ENCODE measurements at regions not wholly inside any gene's neighbourhood (a gene's known extent, or its start where the extent isn't known, plus 50 kb on each side); places are given as distances from the start of the nearest gene placed in this dataset.

DNA sequence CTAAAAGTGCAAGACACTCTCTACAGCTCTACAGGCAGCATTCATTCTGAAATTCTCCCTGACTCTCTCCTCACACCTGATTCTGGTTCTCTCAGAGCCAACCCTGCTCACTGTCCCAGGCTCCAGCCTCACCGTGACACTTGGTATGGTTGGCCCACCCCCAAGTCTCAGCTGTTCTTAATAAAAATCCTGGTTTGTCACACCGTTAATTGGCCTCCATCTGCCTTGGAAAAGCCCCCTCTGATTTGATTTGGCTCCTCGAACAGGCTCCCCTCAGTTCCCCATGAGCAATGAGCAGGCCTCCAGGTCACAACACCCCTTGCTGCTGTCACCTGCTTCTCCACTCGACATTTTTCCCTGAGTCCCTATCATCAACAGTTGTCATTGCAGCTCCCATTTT is 507.3 kb upstream of the AUTS2 start:
- H3K27ac ChIP-seq (ENCODE audit: low read length), result no peak overlapping the region
- no peak for TF ChIP-seq EZH2phosphoT487 (IDR thresholded peaks at IDR 0.05; ENCODE audit: low read depth)
- TF ChIP-seq, protein P1, sequence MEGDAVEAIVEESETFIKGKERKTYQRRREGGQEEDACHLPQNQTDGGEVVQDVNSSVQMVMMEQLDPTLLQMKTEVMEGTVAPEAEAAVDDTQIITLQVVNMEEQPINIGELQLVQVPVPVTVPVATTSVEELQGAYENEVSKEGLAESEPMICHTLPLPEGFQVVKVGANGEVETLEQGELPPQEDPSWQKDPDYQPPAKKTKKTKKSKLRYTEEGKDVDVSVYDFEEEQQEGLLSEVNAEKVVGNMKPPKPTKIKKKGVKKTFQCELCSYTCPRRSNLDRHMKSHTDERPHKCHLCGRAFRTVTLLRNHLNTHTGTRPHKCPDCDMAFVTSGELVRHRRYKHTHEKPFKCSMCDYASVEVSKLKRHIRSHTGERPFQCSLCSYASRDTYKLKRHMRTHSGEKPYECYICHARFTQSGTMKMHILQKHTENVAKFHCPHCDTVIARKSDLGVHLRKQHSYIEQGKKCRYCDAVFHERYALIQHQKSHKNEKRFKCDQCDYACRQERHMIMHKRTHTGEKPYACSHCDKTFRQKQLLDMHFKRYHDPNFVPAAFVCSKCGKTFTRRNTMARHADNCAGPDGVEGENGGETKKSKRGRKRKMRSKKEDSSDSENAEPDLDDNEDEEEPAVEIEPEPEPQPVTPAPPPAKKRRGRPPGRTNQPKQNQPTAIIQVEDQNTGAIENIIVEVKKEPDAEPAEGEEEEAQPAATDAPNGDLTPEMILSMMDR (IDR thresholded peaks at IDR 0.05; ENCODE audit: low read depth, low read length), result no peak
- no peak overlapping the region for H3K9ac ChIP-seq (ENCODE audit: low read length)
- no peak overlapping the region for H3K4me3 ChIP-seq (ENCODE audit: low read length)
- no peak overlapping the region for H2AFZ ChIP-seq (ENCODE audit: low read depth, low read length)
- no peaks in the 10 kb centered on the region for H3K27me3 ChIP-seq (ENCODE audit: low read depth, low read length)
- no peaks in the 10 kb centered on the region for H3K79me2 ChIP-seq (ENCODE audit: low read length)
- H3K36me3 ChIP-seq (replicated peaks; ENCODE audit: low read depth, low read length), result no peaks in the 10 kb centered on the region
- H3K4me1 ChIP-seq (ENCODE audit: low read length), result no peaks in the 10 kb centered on the region
- H3K9me3 ChIP-seq (ENCODE audit: insufficient read depth, low read length), result no peaks in the 10 kb centered on the region
- H3K4me2 ChIP-seq (ENCODE audit: low read length), result no peak overlapping the region
- H4K20me1 ChIP-seq (ENCODE audit: insufficient read depth, low read length), result no peaks in the 10 kb centered on the region

- H3K4me1 ChIP-seq (ENCODE audit: low read length), result no peaks in the 10 kb centered on the region
- H2AFZ ChIP-seq (ENCODE audit: low read depth, low read length), result no peak overlapping the region
- no peaks in the 10 kb centered on the region for H3K79me2 ChIP-seq (ENCODE audit: low read length)
- no peaks in the 10 kb centered on the region for H4K20me1 ChIP-seq (ENCODE audit: insufficient read depth, low read length)
- H3K36me3 ChIP-seq (replicated peaks; ENCODE audit: low read depth, low read length), result no peaks in the 10 kb centered on the region
- no peak overlapping the region for H3K4me2 ChIP-seq (ENCODE audit: low read length)
- TF ChIP-seq, protein P1 (IDR thresholded peaks at IDR 0.05; ENCODE audit: low read depth, low read length), result no peak
- no peak for TF ChIP-seq EZH2phosphoT487 (IDR thresholded peaks at IDR 0.05; ENCODE audit: low read depth)
- H3K9ac ChIP-seq (ENCODE audit: low read length), result no peak overlapping the region
- H3K27ac ChIP-seq (ENCODE audit: low read length), result no peak overlapping the region
- H3K9me3 ChIP-seq (ENCODE audit: insufficient read depth, low read length), result no peaks in the 10 kb centered on the region
- no peak overlapping the region for H3K4me3 ChIP-seq (ENCODE audit: low read length)
- no peaks in the 10 kb centered on the region for H3K27me3 ChIP-seq (ENCODE audit: low read depth, low read length)
Measured at GRCh38 chr7:69091521-69091920, 506.8 kb upstream of the AUTS2 start.

DNA sequence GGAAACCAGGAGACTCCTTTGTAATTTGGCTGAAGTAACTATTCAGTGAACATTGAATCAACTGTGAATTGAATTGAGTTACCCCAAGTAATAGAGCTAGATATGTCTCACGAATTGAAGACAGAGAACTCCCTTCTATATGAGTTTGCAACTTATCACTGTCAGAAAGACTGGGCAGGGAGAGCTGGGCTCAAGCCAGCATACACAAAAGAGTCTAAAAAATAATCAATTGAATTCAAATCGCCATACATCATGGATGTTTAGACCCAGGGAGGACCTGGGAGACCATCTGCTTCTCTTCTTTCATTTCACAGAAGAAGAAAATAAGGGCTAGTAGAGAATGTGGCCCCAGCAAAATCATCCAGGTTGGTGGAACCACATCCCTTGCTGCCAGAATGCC is 503.1 kb upstream of the AUTS2 start:
- Histone ChIP-seq H3K4me1 (ENCODE audit: low read length) (no peaks in the 10 kb centered on the region), H3K4me3 (ENCODE audit: low read length) (no peak overlapping the region), H3K79me2 (ENCODE audit: low read length) (no peaks in the 10 kb centered on the region), H3K27ac (ENCODE audit: low read length) (no peak overlapping the region), H3K36me3 (replicated peaks; ENCODE audit: low read depth, low read length) (no peaks in the 10 kb centered on the region), H3K9me3 (ENCODE audit: insufficient read depth, low read length) (no peaks in the 10 kb centered on the region), H3K27me3 (ENCODE audit: low read depth, low read length) (no peaks in the 10 kb centered on the region), H3K9ac (ENCODE audit: low read length) (no peak overlapping the region), H2AFZ (ENCODE audit: low read depth, low read length) (no peak overlapping the region), H3K4me2 (ENCODE audit: low read length) (no peak overlapping the region), H4K20me1 (ENCODE audit: insufficient read depth, low read length) (no peaks in the 10 kb centered on the region)
- no peak for TF ChIP-seq EZH2phosphoT487 (IDR thresholded peaks at IDR 0.05; ENCODE audit: low read depth)
- TF ChIP-seq, protein P1 (IDR thresholded peaks at IDR 0.05; ENCODE audit: low read depth, low read length), result no peak

- no peaks in the 10 kb centered on the region for H3K36me3 ChIP-seq (replicated peaks; ENCODE audit: low read depth, low read length)
- no peaks in the 10 kb centered on the region for H3K4me1 ChIP-seq (ENCODE audit: low read length)
- no peak overlapping the region for H2AFZ ChIP-seq (ENCODE audit: low read depth, low read length)
- no peak overlapping the region for H3K27ac ChIP-seq (ENCODE audit: low read length)
- no peak overlapping the region for H3K4me2 ChIP-seq (ENCODE audit: low read length)
- H3K4me3 ChIP-seq (ENCODE audit: low read length), result no peak overlapping the region
- H3K9me3 ChIP-seq (ENCODE audit: insufficient read depth, low read length), result no peaks in the 10 kb centered on the region
- H3K9ac ChIP-seq (ENCODE audit: low read length), result no peak overlapping the region
- no peaks in the 10 kb centered on the region for H4K20me1 ChIP-seq (ENCODE audit: insufficient read depth, low read length)
- no peaks in the 10 kb centered on the region for H3K27me3 ChIP-seq (ENCODE audit: low read depth, low read length)
- H3K79me2 ChIP-seq (ENCODE audit: low read length), result no peaks in the 10 kb centered on the region
- no peak for TF ChIP-seq EZH2phosphoT487 (IDR thresholded peaks at IDR 0.05; ENCODE audit: low read depth)
- TF ChIP-seq, protein P1 (IDR thresholded peaks at IDR 0.05; ENCODE audit: low read depth, low read length), result no peak
Measured at GRCh38 chr7:69095649-69096048, 502.6 kb upstream of the AUTS2 start.

All from OCI-LY3 (cell line).